Activated CD8-positive, alpha-beta T cell treated with anti-CD3 and anti-CD28 coated beads for 36 hours (primary cell): ENCODE measurements at regions not wholly inside any gene's neighbourhood (a gene's known extent, or its start where the extent isn't known, plus 50 kb on each side); places are given as distances from the start of the nearest gene placed in this dataset.
"Not testable (repeated sequence)": the region's sequence is repeated elsewhere in the genome, so short reads cannot be mapped to it uniquely, and the experiment has no call there.

ENCODE experiments used
- ATAC-seq: fragments of 200-7000 bp; cut with Tn5 transposase; one replicate; pipeline ENCODE4 v1.10.0; 2021; ENCODE audit warnings: mild to moderate bottlenecking, moderate library complexity
- CTCF ChIA-PET: fragments of 350-600 bp; sonication (Branson Sonifier 250); formaldehyde crosslinking; loops from one replicate; lab custom pipeline; 2021; ENCODE audit warnings: antibody characterized with exemption; lab: Charles Lee
- POLR2A ChIA-PET: fragments of 350-600 bp; sonication (Branson Sonifier 250); formaldehyde crosslinking; loops from one replicate; lab custom pipeline; 2021; ENCODE audit warnings: antibody characterized with exemption; lab: Charles Lee
- DNase-seq: peaks from one replicate; pipeline ENCODE4 v3.0.0-alpha.2; 2020
- H3K27ac Mint-ChIP-seq: one replicate; pipeline ENCODE4 v1.8.0; 2021; ENCODE audit warnings: mild to moderate bottlenecking, mixed read lengths
- H3K27me3 Mint-ChIP-seq: one replicate; pipeline ENCODE4 v1.8.0; 2021; ENCODE audit warnings: mixed read lengths
- H3K36me3 Mint-ChIP-seq: one replicate; pipeline ENCODE4 v1.8.0; 2021; ENCODE audit warnings: low read depth, mixed read lengths
- H3K4me1 Mint-ChIP-seq: one replicate; pipeline ENCODE4 v1.8.0; 2021; ENCODE audit warnings: low read depth, mixed read lengths
- H3K4me3 Mint-ChIP-seq: one replicate; pipeline ENCODE4 v1.8.0; 2021; ENCODE audit warnings: mild to moderate bottlenecking, moderate library complexity, mixed read lengths
- H3K9me3 Mint-ChIP-seq: one replicate; pipeline ENCODE4 v1.8.0; 2021; ENCODE audit warnings: mixed read lengths
- CTCF ChIP-seq: fragments of 200-600 bp; IDR thresholded peaks from one replicate; pipeline ENCODE4 v1.8.0; 2022; ENCODE audit warnings: antibody characterized with exemption, mild to moderate bottlenecking
- intact Hi-C: fragments of 100-400 bp; cut with micrococcal nuclease; formaldehyde crosslinking; loops from one replicate; pipeline ENCODE4 v1.10.0; 2022

- DNase-seq (no peak), ATAC-seq (no peak)
- H3K4me3 Mint-ChIP-seq = no peak overlapping the region
- H3K4me1 Mint-ChIP-seq = no peaks in the 10 kb centered on the region
- no peaks in the 10 kb centered on the region for H3K36me3 Mint-ChIP-seq
- CTCF ChIA-PET = no interaction called here
- H3K27ac Mint-ChIP-seq = no peak overlapping the region
- H3K9me3 Mint-ChIP-seq = no peaks in the 10 kb centered on the region
- H3K27me3 Mint-ChIP-seq = no peaks in the 10 kb centered on the region
- TF ChIP-seq CTCF = no peak
- POLR2A ChIA-PET = no interaction called here
- intact Hi-C loops = no loop called here
Observed at GRCh38 chr3:118675305-118675704, 359.3 kb downstream of the IGSF11 start.

GRCh38 chr3:118678663-118679062, 356.0 kb downstream of the IGSF11 start:
- H3K4me3 Mint-ChIP-seq, POLR2A ChIA-PET, ATAC-seq, H3K27me3 Mint-ChIP-seq, H3K36me3 Mint-ChIP-seq, CTCF ChIA-PET, H3K9me3 Mint-ChIP-seq, DNase-seq, H3K4me1 Mint-ChIP-seq, H3K27ac Mint-ChIP-seq, intact Hi-C loops: not testable (repeated sequence)

GRCh38 chr3:118682921-118683320, 351.7 kb downstream of the IGSF11 start:
- Mint-ChIP-seq H3K9me3 (peaks cover 2% of the 10 kb centered on the region), H3K36me3 (no peaks in the 10 kb centered on the region), H3K27ac (no peak overlapping the region), H3K4me3 (no peak overlapping the region), H3K27me3 (no peaks in the 10 kb centered on the region), H3K4me1 (no peaks in the 10 kb centered on the region)
- CTCF ChIA-PET = no interaction called here
- intact Hi-C loops = no loop called here
- POLR2A ChIA-PET = no interaction called here
- ATAC-seq (no peak), DNase-seq (no peak)
- TF ChIP-seq CTCF = no peak

- no peaks in the 10 kb centered on the region for H3K36me3 Mint-ChIP-seq
- POLR2A ChIA-PET = no interaction called here
- no peak for DNase-seq
- H3K27ac Mint-ChIP-seq = no peak overlapping the region
- H3K27me3 Mint-ChIP-seq = no peaks in the 10 kb centered on the region
- H3K9me3 Mint-ChIP-seq = peaks cover 2% of the 10 kb centered on the region
- no peak overlapping the region for H3K4me3 Mint-ChIP-seq
- CTCF ChIA-PET = no interaction called here
- intact Hi-C loops = no loop called here
- no peaks in the 10 kb centered on the region for H3K4me1 Mint-ChIP-seq
- ATAC-seq = no peak
- no peak for TF ChIP-seq CTCF
Observed at GRCh38 chr3:118683636-118684035, 351.0 kb downstream of the IGSF11 start.

GRCh38 chr3:118688396-118688884, 346.2 kb downstream of the IGSF11 start:
- no peaks in the 10 kb centered on the region for H3K9me3 Mint-ChIP-seq
- intact Hi-C loops = no loop called here
- no peaks in the 10 kb centered on the region for H3K4me1 Mint-ChIP-seq
- ChIA-PET CTCF (no interaction called here), POLR2A (no interaction called here)
- no peak for TF ChIP-seq CTCF
- ATAC-seq = no peak
- H3K27me3 Mint-ChIP-seq = no peaks in the 10 kb centered on the region
- no peak overlapping the region for H3K27ac Mint-ChIP-seq
- H3K36me3 Mint-ChIP-seq = no peaks in the 10 kb centered on the region
- DNase-seq = no peak
- H3K4me3 Mint-ChIP-seq = no peak overlapping the region

- no peaks in the 10 kb centered on the region for H3K4me1 Mint-ChIP-seq
- POLR2A ChIA-PET = interaction anchor here (0.9 kb wide), 1 partner anchor 13 kb away, joined by 3 read pairs; no protein-coding TSS in a partner anchor
- CTCF ChIA-PET = no interaction called here
- DNase-seq (no peak), ATAC-seq (no peak)
- no peak overlapping the region for H3K27ac Mint-ChIP-seq
- H3K36me3 Mint-ChIP-seq = no peaks in the 10 kb centered on the region
- no peak for TF ChIP-seq CTCF
- no peak overlapping the region for H3K4me3 Mint-ChIP-seq
- no peaks in the 10 kb centered on the region for H3K27me3 Mint-ChIP-seq
- H3K9me3 Mint-ChIP-seq = no peaks in the 10 kb centered on the region
- intact Hi-C loops = no loop called here
Observed at GRCh38 chr3:118692416-118692815, 342.2 kb downstream of the IGSF11 start.
